H54 (cell line): ENCODE measurements at regions not wholly inside any gene's neighbourhood (a gene's known extent, or its start where the extent isn't known, plus 50 kb on each side); places are given as distances from the start of the nearest gene placed in this dataset.

ENCODE experiments used
- DNase-seq: peaks from one replicate; pipeline ENCODE4 v3.0.0; 2011; ENCODE audit warnings: low spot score, mixed read lengths; ENCODE audit not compliant: insufficient read length
- FAIRE-seq: peaks from 3 replicates; lab custom pipeline; 2011; peaks lifted over from hg19 to GRCh38; lab: Jason Lieb, UNC
- POLR2A ChIP-seq: IDR thresholded peaks from 2 replicates; pipeline ENCODE4 v1.6.1; 2011; ENCODE audit warnings: low read depth, mild to moderate bottlenecking, low read length

DNA sequence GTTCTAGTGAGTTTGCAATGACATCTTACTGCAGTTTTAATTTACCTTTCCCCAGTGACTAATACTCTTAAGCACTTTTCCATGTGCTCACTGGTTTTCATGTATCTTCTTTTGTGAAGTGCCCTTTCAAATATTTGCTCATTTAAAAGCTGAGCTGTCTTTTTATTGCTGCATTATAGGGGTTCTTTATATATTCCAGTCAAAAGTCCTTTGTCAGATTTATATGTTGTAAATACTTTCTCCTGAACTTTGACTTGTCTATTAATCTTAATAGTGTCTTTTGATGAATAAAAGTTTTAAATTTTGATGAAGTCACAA lies 50.2 kb upstream of the ELOVL5 start:
- DNase-seq (no peak), FAIRE-seq (no peak)
- no peak for TF ChIP-seq POLR2A

DNA sequence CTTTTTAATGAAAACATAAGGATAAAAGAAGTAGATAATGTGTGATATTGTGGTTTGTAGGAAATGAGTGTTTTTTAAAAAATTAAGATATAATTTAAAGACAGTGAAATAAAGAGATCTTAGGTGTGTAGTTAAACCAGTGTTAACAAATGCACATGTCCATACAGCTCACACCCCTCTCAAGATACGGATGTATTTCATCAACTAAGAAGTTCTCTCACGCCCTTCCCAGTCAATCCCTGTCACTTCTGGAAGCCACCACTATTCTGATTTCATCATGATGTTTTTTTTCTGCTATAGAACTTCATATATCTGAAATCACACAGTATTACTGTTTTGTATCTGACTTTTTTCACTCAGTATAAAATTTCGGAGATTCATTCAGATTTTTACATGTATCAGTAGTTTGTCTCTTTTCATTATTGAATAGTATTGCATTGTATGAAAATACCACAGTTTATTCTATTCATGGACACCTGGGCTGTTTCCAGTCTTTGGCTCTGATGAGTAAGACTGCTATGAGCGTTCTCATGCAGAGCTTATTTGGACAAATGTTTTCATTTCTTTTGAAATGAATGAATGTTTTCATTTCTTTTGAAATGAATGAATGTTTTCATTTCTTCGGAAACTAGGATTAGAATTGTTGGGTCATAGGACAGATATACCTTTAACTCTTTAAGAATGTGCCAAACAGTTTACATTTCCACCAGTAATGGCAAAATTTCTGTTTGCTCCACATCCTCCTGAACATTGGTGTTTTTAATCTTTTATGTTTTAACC lies 49.7 kb upstream of the ELOVL5 start:
- no peak for TF ChIP-seq POLR2A
- DNase-seq (no peak), FAIRE-seq (no peak)
